ENCODE measurements at regions not wholly inside any gene's neighbourhood (a gene's known extent, or its start where the extent isn't known, plus 50 kb on each side); places are given as distances from the start of the nearest gene placed in this dataset.
A peak's percentile ranks its signal among the peaks of the same experiment; 100 is the strongest.

DNA sequence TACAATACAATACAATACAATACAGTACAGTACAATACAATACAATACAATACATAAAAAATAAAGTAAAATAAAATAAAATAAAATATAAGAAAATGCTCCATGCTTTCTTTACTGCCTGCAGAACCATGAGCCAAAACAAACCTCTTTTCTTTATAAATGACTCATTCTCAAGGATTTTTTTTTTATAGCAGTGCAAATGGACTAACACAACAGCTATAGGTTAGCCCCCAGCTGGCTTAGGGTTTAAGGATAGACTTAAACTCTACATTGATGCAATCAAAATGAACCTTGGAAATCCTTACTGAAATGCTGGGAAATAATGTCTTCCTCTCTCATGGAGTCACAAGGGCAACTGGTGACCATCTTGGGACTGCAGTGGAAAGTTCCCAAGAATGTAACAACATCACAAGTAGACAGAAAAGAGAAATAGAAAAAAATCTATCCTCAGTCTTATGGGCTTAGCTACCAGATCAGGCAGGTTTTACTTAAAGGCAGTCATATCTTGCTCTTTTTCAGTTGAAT is 348.9 kb downstream of the ARL4A start:
- DNase-seq (ENCODE audit: low spot score) = no peak

DNA sequence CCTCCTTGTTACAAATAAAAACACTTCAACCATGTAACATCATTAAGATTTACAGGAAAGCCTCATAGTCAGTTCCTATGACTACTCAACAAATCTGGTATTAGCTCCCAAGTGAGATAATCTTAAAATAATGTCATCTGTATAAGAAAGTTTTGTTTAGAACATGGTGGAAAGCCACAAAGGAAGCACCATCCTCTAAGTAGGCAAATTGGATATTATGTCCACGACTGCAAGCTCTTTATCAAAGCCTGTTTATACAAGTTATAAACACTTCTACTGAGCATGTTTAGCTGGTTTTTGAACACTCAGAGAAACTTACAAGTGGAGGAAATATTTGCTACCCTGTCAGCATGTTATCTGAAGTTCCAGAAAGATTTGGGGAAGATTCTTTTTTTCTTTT is 349.8 kb downstream of the ARL4A start:
- no peak for DNase-seq (ENCODE audit: low spot score)

DNA sequence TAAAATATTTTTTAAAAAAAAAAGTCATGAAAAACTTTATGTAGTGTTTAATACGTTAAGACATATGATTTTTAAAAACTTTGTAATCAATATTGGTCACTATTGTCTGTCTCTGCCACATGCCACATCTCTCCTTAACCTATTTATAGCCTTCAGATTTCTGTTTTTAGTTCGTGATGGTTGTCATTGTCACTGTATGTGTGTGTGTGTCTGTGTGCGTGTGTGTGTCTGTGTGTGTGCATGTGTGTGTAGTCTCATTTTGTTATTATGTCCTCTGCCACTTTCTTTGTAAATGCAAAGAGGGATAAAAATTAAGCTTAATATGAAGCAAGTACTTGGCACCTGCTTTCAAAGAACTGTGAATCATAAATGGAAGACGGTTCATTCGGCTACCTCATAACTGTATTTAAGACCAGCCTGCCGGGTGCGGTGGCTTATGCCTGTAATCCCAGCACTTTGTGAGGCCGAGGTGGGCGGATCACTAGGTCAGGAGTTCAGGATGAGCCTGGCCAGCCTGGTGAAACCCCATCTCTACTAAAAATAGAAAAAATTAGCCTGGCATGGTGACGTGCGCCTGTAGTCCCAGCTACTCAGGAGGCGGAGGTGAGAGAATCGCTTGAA is 354.0 kb downstream of the ARL4A start:
- DNase-seq (ENCODE audit: low spot score) = no peak

DNA sequence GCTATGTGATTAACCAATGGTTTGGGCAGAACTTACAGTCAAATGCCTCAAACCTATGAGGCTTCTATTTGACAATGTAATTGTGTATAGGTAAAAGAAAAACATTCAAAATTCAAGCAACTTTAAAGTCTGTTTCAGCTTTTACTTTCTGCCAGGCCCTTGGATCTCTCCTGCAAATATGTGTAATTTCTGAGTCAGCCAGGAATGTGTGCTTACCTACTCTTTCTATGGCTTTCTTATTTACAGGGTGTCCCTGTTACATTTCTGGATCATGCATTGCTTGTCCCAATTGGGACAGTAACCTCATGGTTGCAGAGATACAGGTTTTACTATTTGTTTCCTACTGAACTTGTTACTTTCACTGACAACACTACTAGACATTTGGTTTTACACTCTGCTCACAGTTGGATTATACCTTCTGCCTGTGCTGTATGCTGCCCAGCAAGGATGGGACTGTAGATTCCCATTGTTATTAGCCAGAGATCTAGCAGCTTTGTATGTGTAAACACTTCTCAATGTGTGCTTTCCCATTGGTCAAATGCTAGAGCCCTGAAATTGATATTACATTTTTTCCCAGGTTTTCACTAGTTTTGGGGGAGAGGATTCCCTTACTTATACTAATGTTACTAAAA is 355.3 kb downstream of the ARL4A start:
- no peak for DNase-seq (ENCODE audit: low spot score)

DNA sequence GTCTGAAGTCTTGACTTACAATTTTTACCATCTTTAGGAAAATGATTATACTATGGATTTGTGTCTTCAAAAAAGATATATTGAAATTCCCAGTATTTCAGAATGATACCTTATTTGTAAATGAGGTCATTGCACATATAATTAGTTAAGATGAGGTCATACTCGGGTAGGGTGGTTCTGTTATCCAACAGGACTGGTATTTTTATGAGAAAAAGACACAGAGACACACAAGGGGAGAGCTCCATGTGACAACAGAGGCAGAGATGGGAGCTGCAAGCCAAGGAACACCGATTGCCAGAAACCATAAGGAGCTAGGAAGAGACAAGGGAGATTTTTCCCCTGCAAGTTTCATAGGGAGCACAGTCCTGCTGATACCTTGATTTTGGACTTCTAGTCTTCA is 356.9 kb downstream of the ARL4A start:
- peak; percentile 11 for DNase-seq (ENCODE audit: low spot score)

DNA sequence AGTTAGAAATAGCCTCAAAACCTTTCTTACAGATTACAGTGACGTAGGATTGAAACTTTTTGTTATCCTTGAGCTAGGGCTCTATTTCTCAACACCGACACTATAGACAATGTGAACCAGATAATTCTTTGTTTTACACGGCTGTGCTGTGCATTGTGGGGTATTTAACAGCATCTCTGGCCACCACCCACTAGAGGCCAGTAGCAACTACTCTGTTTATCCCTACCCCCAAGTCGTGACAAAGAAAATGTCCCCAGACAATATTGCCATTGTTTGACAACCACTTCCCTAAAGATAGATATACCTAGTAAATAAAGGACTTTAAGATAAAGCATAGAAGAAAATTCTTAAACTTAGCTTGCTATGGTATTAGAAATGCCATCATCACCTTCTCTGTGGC is 359.6 kb downstream of the ARL4A start:
- no peak for DNase-seq (ENCODE audit: low spot score)

DNA sequence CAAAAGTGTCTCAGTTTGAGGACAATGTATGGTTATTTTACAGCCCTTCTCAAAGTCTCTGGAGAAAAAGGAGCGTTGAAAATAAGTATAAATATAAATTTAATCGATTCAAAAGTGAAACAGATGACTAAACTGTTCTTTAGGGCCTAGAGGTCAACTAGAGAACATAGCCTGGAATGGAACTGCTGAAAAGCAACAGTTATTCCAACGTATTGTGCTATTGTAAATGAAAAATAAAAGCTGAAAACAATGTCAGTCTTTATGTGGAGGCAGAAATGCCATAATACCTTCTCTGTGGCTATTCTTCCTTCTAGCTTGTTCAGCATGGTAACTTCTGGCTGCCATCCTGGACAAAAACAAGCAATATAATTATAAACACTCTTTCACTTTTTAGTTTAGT is 362.5 kb downstream of the ARL4A start:
- DNase-seq (ENCODE audit: low spot score) = no peak

DNA sequence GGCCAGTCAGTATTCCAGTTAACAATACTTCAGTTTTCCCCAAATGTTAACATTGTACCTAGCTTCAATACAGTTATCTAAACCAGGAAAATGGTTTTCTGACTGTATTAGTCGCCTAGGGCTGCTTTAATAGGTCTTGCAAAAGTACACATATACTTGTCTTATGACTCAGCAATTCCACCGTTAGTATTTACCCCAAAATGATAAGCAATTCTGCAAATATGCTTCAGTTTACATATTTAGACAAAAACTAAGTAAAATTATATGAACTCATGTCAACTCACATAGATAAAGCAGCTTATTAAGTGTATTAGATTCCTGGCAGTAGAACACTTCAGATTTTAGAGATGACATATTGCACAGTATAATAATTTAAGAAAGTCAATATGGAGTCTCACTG is 363.3 kb downstream of the ARL4A start:
- DNase-seq (ENCODE audit: low spot score) = no peak

DNA sequence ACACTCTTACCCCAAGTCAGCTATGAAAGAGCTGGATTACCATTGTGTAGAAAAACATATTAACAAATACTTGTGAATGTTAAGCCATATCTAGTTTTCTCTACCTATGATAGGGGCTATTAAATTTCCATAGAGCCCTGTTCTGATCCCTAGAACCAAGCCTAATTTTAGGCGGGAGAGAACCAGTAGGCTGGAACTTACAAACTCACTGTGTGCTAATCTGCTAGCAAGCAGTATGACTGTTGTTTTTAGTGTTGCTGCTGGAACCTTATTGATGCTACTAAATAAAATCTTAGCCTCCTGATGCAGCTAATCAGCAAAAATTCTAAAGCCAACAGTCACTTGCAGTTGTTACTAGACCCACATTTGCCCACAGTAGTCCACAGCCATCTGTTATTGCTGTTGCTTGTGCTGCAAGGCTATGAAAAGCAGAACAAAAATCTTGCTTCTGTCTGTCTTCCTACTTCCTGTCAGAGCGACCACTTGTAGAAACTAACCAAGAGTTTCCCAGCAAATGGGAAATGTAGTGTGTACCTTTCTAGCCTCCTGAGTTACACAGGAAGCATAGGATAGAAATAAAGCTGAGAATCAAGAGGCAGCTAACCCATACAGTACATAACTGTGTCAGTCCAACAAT is 368.4 kb downstream of the ARL4A start:
- DNase-seq (ENCODE audit: low spot score) = no peak

DNA sequence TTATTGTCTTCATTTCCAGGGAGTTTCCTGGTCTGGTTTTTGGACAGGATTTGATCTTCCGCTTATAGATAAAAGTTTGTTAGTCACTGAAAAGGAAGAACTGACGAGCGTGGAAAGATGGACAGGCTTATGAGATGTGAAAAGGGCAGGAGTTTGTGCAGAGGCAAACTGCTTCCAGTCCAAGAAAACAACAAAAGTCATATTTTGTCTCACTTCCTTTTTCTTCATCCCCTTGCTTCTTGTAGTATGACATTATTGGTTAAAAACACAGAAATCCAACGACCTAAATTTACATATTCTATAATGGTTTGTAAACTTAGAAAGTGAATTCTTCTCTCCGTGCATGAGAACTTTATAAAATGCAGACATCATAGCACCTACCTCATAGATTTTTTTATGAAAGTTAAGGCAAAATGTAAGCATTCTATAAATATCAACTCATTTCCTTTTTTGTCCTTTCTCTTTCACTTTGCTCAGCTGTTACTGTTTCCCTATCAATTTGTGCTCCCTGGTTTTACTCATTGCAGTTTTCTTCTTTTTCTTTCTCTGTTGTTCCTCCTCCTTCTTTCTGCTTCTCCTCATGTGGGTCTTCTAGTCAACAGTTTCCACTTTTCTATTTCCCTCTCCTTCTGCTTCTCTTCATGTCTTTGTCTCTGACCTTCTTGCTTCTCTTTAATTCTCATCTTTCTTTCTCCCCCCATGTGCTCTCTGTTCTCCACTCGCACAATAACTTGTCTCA is 370.2 kb downstream of the ARL4A start:
- DNase-seq (ENCODE audit: low spot score) = no peak

DNA sequence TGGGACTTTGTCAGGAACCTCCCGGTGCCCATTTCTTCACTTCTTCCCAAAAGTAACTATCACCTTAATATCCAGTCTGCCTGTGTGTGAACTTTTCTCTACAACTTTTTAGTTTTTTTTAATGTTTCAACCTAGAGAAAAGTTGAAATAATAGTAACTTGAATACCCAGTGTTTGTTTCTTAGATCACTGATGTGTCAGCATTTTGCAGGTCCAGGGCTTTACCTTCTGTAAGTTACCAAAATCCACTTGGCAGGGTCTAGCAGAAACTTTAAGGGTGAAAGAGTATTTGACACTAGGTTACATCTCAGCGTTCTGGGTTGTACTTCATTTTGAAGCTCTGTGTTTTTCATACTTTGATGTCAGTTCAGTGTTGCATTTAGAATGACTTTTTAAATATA is 372.7 kb downstream of the ARL4A start:
- no peak for DNase-seq (ENCODE audit: low spot score)

DNA sequence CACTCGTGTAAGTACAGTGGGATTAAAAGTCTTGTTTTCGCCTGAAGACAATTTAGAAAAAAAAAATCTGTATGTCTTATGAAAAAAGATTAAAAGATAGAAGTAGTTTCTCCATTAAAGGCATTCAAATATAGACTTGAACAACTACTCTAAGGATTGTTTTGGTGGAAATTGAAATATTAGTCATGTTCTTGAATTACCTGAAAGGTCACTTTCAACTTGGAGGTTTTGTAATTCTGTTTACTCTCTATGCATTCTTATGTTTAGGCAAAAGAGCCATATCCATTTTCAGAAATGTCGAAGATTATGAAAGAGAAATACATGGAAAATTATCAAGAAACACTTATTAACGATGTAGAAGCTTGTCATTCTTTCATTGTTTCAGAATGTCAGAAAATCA is 373.7 kb downstream of the ARL4A start:
- DNase-seq (ENCODE audit: low spot score) = no peak

DNA sequence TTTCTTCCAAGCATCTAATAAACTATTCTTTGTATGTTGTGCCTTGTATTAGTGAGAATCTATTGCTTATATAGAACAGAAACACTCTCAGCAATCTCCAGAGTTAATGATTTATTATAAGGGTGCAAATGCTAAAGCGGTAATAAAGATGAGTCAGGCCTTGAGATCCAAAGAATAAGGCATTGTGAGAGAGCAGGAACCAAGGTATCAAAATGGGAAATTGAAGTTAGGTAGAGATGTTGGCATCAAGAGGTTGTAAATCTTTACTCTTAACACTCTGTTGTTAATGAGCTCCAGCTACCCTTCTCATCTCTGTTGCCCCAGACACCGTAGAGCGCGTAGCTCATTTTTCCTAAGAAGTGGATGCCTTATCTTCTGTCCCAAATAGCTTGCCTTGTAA is 375.2 kb downstream of the ARL4A start:
- no peak for DNase-seq (ENCODE audit: low spot score)

DNA sequence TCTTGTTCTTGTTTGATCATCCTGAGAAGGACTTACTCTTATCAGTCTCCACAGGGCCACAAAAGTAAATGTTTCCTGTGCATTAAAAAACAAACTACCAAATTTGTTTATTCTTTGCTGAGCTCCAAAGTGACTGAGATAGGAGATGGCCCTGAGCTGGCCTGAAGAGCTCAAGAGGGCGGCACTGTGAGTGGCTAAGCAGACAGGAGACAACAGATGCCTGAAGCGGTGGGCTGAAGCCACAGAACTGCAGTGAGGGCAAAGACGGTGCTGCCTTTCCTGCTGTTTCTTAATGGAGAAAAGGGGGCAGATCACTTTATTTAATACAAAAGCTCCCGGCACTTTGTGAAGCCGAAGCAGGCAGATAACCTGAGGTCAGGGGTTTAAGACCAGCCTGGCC is 379.6 kb downstream of the ARL4A start:
- no peak for DNase-seq (ENCODE audit: low spot score)

DNA sequence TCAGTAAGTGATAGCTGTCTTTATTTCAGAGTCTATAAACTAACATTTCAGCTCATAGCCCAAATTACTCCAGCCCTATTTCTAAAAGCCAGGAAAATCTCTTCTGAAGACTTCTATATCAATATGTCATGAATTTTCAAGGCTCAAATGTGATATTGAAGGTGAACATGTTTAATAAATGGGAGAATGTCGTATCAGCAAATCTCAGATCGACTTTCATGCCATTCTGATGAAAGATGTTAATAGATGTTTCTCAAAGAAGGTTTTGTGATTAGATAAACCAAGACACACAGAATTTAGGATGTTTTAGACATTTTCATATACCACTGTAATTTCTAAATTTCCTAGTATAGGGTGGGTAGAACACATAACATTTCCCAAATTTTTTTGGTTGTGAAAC is 380.6 kb downstream of the ARL4A start:
- DNase-seq (ENCODE audit: low spot score) = no peak

DNA sequence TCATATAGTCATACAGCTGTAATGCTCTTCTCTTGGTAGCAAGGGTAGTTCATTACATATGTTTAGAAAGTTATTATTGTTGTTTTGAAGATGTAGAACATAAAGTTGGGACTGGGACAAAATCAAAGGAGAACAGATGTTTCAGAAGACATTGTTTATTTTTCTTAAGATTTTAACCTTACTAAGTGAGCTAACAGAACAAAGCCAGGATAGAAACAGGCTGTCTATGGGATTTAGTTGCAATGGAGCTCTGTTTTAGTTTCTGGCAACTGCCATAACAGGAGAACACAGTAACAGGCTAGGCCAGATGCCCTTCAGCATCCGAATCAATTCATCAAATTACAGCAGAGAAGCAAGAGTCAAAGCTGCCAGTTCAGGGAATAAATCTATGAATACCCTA is 382.4 kb downstream of the ARL4A start:
- no peak for DNase-seq (ENCODE audit: low spot score)

DNA sequence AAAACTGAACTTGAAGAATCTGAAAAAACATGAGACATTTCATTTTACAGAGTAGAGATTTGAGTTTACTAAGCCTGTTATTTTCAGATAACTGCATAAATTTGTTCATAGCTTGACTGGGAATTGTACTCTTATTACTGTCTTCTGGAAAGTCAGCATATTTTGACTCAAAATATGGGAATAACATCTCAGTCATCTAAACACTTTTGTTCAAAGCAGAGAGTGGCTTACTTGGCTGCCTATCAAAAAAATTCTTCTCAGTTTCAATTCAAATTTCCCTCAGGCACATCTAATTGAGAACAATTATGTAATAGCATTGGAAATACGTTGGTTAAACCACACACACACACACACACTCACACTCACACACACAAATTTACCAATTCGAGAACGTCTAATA is 384.6 kb downstream of the ARL4A start:
- DNase-seq (ENCODE audit: low spot score) = no peak

DNA sequence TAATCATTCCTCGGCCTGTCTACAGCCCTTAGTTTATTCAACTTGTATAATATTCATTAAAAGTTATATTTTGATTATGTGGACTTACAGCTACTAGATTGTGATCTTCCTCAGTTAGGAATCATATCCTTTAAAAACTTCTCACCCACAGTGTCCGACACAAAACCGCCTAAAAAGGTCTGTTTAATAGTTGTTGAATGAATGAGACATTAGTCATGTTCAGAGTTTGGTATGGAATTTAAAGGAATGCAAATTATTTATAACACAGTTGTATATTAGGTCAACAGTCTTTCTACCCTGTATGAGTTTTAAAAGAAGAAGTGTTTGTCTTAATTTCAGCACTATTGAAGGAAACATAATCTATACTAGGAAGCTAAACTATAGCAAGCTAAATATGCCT is 390.0 kb downstream of the ARL4A start:
- DNase-seq (ENCODE audit: low spot score) = peak; percentile 5

DNA sequence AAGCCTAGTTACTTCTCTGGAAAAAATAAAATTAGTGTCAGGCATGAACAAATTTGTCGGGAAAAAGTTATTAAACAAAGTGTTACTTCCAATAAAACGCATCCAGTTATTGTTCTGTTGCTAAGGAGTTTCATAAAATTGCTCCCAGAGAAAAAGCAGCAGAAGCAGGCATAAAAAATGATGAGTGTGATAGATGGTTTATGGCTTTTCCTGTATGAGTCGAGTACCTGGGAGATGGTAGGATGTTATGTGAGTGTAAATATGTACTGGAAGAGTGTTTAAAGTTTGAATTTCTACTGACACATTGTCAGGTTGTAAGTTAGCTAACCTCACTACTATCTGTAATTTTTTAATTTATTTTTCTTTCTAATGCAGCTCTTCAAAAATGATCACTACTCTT is 390.7 kb downstream of the ARL4A start:
- no peak for DNase-seq (ENCODE audit: low spot score)

DNA sequence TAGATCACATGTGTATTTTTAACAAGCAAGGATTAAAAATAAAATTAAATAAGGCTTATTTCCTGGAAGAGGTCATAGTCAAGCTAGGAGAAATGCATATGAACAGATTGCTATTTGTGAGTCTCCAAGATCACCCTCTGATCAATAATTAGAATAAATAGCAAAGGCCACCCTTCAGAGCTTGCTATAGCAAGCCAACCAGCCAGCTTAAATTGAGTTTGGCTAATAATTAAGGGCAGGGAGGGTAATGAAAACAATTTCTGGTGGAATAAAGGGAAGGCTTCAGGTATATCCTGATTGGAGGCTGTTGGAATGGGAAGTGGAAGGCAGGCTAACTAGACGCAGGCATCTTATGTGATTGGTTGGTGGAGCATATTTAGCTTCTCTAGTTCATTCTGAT is 403.5 kb downstream of the ARL4A start:
- DNase-seq (ENCODE audit: low spot score) = no peak

DNA sequence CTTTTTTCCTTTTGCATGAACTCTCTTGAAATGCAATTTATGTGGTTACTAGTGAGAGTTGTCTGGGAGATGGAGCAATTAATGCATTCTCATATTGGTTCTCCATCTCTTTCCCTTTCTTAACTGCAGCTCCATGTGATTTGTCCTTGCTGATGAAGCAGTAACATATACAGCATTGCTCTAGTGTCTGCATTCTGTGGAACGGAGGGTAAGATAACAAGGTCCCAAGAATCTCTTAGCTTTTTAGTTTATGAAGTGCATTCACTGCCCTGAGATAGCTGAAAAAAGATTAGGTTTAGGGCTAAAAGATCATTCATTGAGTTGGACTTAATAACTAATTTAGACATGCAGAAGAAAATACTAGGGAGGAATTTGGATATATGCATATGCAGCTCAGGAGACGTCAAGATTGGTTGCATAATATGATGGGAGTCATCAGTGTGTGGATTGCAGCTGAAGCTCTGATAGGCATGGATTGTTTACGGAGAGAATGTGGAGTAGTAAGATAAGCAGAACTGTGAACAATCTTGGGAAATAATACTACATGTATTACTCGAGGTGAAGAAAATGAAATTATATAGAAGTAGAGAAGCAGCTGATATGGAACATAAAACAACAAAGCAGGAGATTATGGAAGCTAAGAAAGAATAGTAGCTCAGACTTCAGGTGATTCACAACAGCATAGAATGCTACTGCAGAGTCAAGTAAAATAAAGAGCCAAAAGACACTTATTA is 404.7 kb downstream of the ARL4A start:
- no peak for DNase-seq (ENCODE audit: low spot score)

DNA sequence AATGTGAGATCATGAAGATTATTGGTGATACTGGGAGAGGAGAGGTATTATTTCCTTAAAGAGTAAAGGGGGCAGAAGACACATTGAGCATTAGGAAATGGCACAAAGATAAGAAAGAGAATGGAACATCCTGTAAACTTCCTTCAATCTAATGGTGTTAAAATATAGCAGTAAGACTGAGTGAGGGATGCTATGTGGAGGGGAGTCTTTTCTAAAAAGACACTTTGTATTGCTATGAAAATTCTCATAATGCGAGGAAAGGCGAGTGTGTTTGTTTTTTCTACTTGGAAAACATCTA is 405.2 kb downstream of the ARL4A start:
- no peak for DNase-seq (ENCODE audit: low spot score)

DNA sequence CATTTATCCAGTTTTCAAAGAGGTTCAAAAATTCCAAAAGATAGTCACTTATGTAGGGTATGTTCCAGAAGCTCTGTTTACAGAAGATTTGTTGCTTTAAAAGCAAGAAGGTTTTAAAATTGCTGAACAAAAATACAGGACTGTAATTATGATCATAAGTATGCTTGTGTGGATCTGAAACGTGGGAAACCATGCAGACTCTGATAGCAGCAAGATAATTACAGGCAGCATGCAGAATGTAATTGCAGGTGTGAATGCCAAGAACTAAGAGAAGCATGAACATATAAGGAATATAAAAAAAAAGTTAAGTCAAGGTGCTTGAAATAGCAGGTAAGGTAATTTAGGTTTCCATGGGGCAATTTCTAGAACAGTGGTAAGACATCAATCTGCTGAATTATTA is 405.7 kb downstream of the ARL4A start:
- no peak for DNase-seq (ENCODE audit: low spot score)
